ENCODE measurements at regions not wholly inside any gene's neighbourhood (a gene's known extent, or its start where the extent isn't known, plus 50 kb on each side); places are given as distances from the start of the nearest gene placed in this dataset.

- FAIRE-seq: no peak
Measured at GRCh38 chr5:58060996-58061395, 398.9 kb downstream of the PLK2 start.

DNA sequence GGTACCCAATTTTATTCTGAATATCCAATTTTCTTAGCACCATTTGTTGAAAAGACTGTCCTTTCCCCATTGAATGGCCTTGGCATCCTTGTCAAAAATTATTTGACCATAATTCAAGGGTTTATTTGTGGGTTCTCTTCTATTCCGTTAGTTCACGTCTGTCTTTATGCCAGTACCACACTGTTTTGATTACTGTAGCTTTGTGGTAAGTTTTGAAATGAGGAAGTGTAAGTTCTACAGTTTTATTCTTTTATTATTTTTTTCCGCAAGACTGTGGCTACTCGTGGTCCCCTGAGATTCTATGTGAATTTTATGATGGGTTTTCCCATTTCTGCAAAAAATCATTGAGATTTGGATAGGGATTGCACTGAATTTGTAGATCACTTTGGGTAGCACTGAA is 402.6 kb downstream of the PLK2 start:
- FAIRE-seq: no peak

DNA sequence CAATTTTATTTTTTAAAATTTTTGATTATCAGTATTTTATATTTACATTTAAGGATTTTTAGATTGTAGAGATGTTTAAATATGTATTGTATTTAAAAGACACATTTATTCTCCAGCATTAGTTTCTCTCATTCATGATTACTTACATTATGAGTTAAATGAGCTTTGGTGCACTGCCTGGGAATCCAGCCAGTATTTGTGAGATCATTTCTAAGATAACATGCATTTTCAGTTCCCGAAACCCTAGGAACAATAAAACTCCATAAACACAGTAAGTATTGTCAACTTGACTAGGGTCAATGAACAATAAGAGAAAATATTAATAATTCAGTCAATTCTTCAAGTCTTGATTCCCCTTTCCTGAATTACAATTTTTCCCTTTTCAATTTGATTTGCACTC is 403.3 kb downstream of the PLK2 start:
- no peak for FAIRE-seq

- no peak for FAIRE-seq
Measured at GRCh38 chr5:58054018-58054417, 405.9 kb downstream of the PLK2 start.

DNA sequence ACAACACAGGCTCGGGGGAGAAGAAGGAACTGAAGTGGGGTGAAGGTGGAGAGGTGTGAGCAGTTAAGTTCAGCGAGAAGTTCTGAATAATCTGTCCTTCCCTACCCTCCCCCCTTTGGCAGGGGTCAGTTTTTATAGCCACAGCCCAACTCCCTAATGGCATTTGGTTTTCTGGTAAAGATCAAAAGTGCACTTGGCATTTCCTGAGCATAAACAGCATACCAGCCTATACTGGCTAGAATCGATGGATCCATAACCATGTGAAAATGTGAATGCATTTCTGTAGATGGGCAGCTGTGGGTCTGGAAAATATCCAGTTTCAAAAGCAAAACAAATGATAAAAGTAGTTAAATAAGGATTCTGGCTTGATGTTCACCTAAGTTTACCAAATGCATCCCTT is 410.9 kb downstream of the PLK2 start:
- no peak for FAIRE-seq

- FAIRE-seq: no peak
Measured at GRCh38 chr5:58048185-58048925, 411.5 kb downstream of the PLK2 start.

- FAIRE-seq: no peak
Measured at GRCh38 chr5:58046371-58046770, 413.5 kb downstream of the PLK2 start.

DNA sequence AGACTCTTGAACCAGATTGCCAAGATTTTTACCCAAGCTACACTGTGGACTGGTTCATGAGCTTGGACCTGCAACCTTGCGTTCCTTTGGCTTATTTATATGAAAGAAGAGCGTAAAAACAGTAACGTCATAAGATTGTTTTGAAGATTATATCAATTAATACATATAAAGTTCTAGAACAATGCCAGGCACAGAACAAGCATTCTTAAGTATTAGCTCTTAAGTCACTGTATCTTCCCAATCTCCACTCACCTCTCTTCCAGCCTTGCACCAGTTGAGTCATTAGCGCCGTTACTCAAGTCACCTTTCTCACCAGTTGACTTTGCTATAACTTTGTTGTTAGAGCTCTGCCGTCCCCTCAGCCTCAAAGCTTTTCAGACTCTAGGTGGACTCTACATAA is 415.7 kb downstream of the PLK2 start:
- no peak for FAIRE-seq

GRCh38 chr5:58043032-58043945 is 416.6 kb downstream of the PLK2 start:
- no peak for FAIRE-seq

DNA sequence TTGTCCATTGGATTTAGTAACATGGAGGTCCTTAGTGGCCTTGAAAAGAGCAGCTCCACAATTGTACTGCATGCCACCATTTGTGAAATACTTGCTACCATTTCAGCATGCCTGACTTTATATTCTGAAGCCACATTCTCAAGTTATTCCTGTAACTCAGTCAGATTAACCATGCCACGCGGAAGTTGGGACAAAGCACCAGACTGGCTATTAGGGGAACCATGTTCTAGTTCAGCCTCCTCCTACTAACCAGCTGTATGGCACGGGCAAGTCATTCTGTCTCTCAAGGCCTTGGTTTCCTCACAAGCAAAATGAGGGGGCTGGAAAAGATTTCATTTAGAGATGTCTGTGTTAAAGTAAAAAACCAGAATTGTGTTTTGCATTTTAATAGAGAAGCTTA is 418.0 kb downstream of the PLK2 start:
- FAIRE-seq: no peak

- FAIRE-seq: no peak
Measured at GRCh38 chr5:58040846-58041245, 419.0 kb downstream of the PLK2 start.

- no peak for FAIRE-seq
Measured at GRCh38 chr5:58040044-58040443, 419.8 kb downstream of the PLK2 start.

DNA sequence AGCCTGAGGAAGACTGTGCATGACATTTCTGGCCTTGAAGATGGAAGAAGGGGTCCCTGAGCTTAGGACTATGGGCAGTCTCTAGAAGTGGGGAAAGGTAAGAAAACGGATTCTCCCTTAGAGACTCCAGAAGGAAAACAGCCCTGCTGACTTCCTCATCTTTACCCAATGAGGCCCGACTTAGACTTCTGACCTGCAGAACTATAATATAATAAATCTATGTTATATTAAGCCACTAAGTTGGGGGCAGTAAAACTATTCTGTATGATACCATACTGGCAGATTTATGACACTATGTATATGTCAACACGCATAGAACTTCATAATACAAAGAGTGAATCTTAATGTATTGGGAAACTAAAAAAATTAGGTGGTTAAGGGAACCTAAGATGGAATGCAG is 422.0 kb downstream of the PLK2 start:
- FAIRE-seq: no peak

GRCh38 chr5:58025809-58026208 is 434.1 kb downstream of the PLK2 start:
- FAIRE-seq: no peak

DNA sequence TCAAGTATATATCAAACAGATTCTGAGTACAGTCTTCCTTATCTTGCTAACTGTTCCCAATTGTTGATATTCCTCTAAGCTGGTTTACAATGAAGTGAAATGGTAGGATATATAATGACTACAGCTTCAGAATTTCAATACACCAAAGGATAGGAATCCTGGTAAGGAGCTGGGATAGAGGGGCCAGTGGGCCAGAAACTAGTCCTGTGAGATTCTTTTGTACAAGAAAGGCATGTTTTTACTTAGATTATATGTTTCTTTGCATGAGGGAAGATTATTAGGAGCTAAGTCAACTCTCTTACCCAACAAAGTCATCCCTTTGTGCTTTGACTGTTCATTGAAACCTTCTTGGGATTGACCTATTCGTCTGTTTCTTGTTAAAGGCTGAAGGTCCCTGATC is 435.7 kb downstream of the PLK2 start:
- no peak for FAIRE-seq

GRCh38 chr5:58022055-58022454 is 437.8 kb downstream of the PLK2 start:
- no peak for FAIRE-seq

GRCh38 chr5:58021466-58021865 is 438.4 kb downstream of the PLK2 start:
- no peak for FAIRE-seq

GRCh38 chr5:58019614-58020013 is 440.3 kb downstream of the PLK2 start:
- no peak for FAIRE-seq

DNA sequence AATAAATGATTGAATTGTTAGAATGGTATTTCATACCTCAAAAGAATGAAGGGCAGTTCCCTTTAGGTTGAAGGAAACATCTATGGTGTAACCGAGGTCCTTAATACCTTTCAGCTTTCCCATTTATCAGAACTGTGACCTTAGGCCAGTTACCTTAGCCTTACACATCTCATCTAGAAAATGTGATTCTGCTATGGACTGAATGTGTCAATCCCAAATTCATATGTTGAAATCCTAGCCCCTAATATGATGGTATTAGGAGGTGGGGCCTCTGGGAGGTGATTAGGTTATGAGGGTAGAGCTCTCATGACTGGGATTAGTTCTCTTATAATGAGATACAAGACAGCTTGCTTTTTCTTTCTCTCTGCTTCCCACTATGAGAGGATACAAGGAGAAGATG is 441.9 kb downstream of the PLK2 start:
- no peak for FAIRE-seq

GRCh38 chr5:58016877-58017276 is 443.0 kb downstream of the PLK2 start:
- FAIRE-seq: no peak

GRCh38 chr5:58016358-58016757 is 443.5 kb downstream of the PLK2 start:
- no peak for FAIRE-seq

GRCh38 chr5:58015175-58015574 is 444.7 kb downstream of the PLK2 start:
- FAIRE-seq: no peak

GRCh38 chr5:58013542-58014258 is 446.2 kb downstream of the PLK2 start:
- FAIRE-seq: no peak

Measured in colon (tissue), 2 donors.